HL-60 (cell line): ENCODE measurements at regions not wholly inside any gene's neighbourhood (a gene's known extent, or its start where the extent isn't known, plus 50 kb on each side); places are given as distances from the start of the nearest gene placed in this dataset.
"Not testable (repeated sequence)": the region's sequence is repeated elsewhere in the genome, so short reads cannot be mapped to it uniquely, and the experiment has no call there.

Experiments
- DNase-seq, 2 experiments: peaks; one replicate each; pipeline ENCODE4 v3.0.0-alpha.2; 2010 to 2020; ENCODE audit warnings: low read depth in 1 of 2, low spot score in 1 of 2
- H3K27ac ChIP-seq: fragments of 250-450 bp; sonication (Bioruptor Pico); replicated peaks from 2 replicates; pipeline ENCODE4 v1.5.1; 2020; ENCODE audit warnings: mild to moderate bottlenecking, moderate library complexity
- H3K27me3 ChIP-seq: fragments of 250-450 bp; sonication (Bioruptor Pico); 2 replicates; pipeline ENCODE4 v1.5.1; 2021; ENCODE audit warnings: mild to moderate bottlenecking, moderate library complexity; ENCODE audit not compliant: insufficient read depth, poor library complexity, severe bottlenecking
- H3K4me3 ChIP-seq: replicated peaks from 2 replicates; pipeline ENCODE4 v1.5.1; 2011; ENCODE audit warnings: mild to moderate bottlenecking, control low read depth, low read length; ENCODE audit not compliant: insufficient read depth
- CTCF ChIP-seq: IDR thresholded peaks from one replicate; pipeline ENCODE4 v1.5.1; 2011; ENCODE audit warnings: low read length, control low read depth, inconsistent platforms; ENCODE audit not compliant: insufficient read depth
- GABPA ChIP-seq: IDR thresholded peaks from 2 replicates; pipeline ENCODE4 v1.6.1; 2012; ENCODE audit warnings: low read depth
- POLR2AphosphoS5 ChIP-seq: IDR thresholded peaks from 2 replicates; pipeline ENCODE4 v1.6.1; 2012; ENCODE audit warnings: low read depth
- REST ChIP-seq: IDR thresholded peaks from 2 replicates; pipeline ENCODE4 v1.6.1; 2012; ENCODE audit warnings: low read depth; ENCODE audit not compliant: insufficient replicate concordance
- SPI1 ChIP-seq: IDR thresholded peaks from 2 replicates; pipeline ENCODE4 v1.6.1; 2012; ENCODE audit warnings: low read depth, mild to moderate bottlenecking, borderline replicate concordance

GRCh38 chr20:30164389-30164788, 1093.1 kb upstream of the DEFB115 start:
- H3K27ac ChIP-seq, H3K27me3 ChIP-seq, H3K4me3 ChIP-seq, DNase-seq: not testable (repeated sequence)

- Histone ChIP-seq H3K27me3 (no peaks in the 10 kb centered on the region), H3K27ac (no peak overlapping the region), H3K4me3 (no peak overlapping the region)
- no peak for DNase-seq
- no peak for TF ChIP-seq GABPA
- no peak for TF ChIP-seq SPI1
Measured at GRCh38 chr20:30167540-30167939, 1089.9 kb upstream of the DEFB115 start.

GRCh38 chr20:30168025-30168799, 1089.3 kb upstream of the DEFB115 start:
- no peak for DNase-seq
- Histone ChIP-seq H3K27ac (no peak overlapping the region), H3K4me3 (no peak overlapping the region), H3K27me3 (no peaks in the 10 kb centered on the region)
- no peak for TF ChIP-seq POLR2AphosphoS5

- no peak for DNase-seq
- Histone ChIP-seq H3K27me3 (no peaks in the 10 kb centered on the region), H3K27ac (no peak overlapping the region), H3K4me3 (no peak overlapping the region)
- TF ChIP-seq REST (no peak), CTCF (no peak), GABPA (no peak), POLR2AphosphoS5 (no peak), SPI1 (no peak)
Measured at GRCh38 chr20:30168800-30169138, 1088.7 kb upstream of the DEFB115 start.

GRCh38 chr20:30175681-30176080, 1081.8 kb upstream of the DEFB115 start:
- Histone ChIP-seq H3K4me3 (no peak overlapping the region), H3K27me3 (no peaks in the 10 kb centered on the region), H3K27ac (no peak overlapping the region)
- no peak for DNase-seq
- TF ChIP-seq CTCF: no peak
- TF ChIP-seq SPI1: no peak
- TF ChIP-seq GABPA: no peak
- no peak for TF ChIP-seq REST
- TF ChIP-seq POLR2AphosphoS5: no peak

- H3K27me3 ChIP-seq, H3K27ac ChIP-seq, H3K4me3 ChIP-seq, DNase-seq: not testable (repeated sequence)
Measured at GRCh38 chr20:30183124-30183523, 1074.3 kb upstream of the DEFB115 start.

- H3K4me3 ChIP-seq, H3K27me3 ChIP-seq, H3K27ac ChIP-seq, DNase-seq: not testable (repeated sequence)
Measured at GRCh38 chr20:30191785-30192184, 1065.7 kb upstream of the DEFB115 start.
